Effector memory CD4-positive, alpha-beta T cell (primary cell): ENCODE measurements at regions not wholly inside any gene's neighbourhood (a gene's known extent, or its start where the extent isn't known, plus 50 kb on each side); places are given as distances from the start of the nearest gene placed in this dataset.
"Not testable (repeated sequence)": the region's sequence is repeated elsewhere in the genome, so short reads cannot be mapped to it uniquely, and the experiment has no call there.

Experiments
- DNase-seq, 3 donors: peaks; one replicate each; pipeline ENCODE4 v3.0.0-alpha.2; 2020
- H3K27ac ChIP-seq: 2 replicates; pipeline ENCODE4 v1.7.0; 2013; ENCODE audit warnings: mild to moderate bottlenecking, low read length, moderate library complexity; ENCODE audit not compliant: insufficient read depth, poor library complexity, severe bottlenecking
- H3K27me3 ChIP-seq: replicated peaks from 2 replicates; pipeline ENCODE4 v1.7.0; 2013; ENCODE audit warnings: mild to moderate bottlenecking, low read length; ENCODE audit not compliant: insufficient read depth, control insufficient read depth, poor library complexity, severe bottlenecking
- H3K36me3 ChIP-seq: 2 replicates; pipeline ENCODE4 v1.7.0; 2013; ENCODE audit warnings: mild to moderate bottlenecking, low read length, moderate library complexity; ENCODE audit not compliant: control insufficient read depth, insufficient read depth
- H3K4me1 ChIP-seq: 2 replicates; pipeline ENCODE4 v1.7.0; 2013; ENCODE audit warnings: low read length, mild to moderate bottlenecking; ENCODE audit not compliant: control insufficient read depth, insufficient read depth, poor library complexity, severe bottlenecking
- H3K4me3 ChIP-seq: 2 replicates; pipeline ENCODE4 v1.7.0; 2013; ENCODE audit warnings: low read length, low read depth, mild to moderate bottlenecking; ENCODE audit not compliant: insufficient read depth, poor library complexity, severe bottlenecking
- H3K9me3 ChIP-seq: 2 replicates; pipeline ENCODE4 v1.7.0; 2013; ENCODE audit warnings: mild to moderate bottlenecking, low read length, moderate library complexity; ENCODE audit not compliant: control insufficient read depth

GRCh38 chr5:50607456-50607855 lies 59.0 kb upstream of the PARP8 start:
- not testable (repeated sequence) for H3K27me3 ChIP-seq, H3K4me1 ChIP-seq, H3K9me3 ChIP-seq, H3K4me3 ChIP-seq, DNase-seq, H3K36me3 ChIP-seq, H3K27ac ChIP-seq

GRCh38 chr5:50607953-50608705 lies 58.3 kb upstream of the PARP8 start:
- DNase-seq, H3K4me3 ChIP-seq, H3K9me3 ChIP-seq, H3K27me3 ChIP-seq, H3K27ac ChIP-seq, H3K4me1 ChIP-seq, H3K36me3 ChIP-seq: not testable (repeated sequence)

GRCh38 chr5:50613057-50613456 lies 53.4 kb upstream of the PARP8 start:
- DNase-seq, H3K27ac ChIP-seq: not testable (repeated sequence)

More at GRCh38 chr5:50613057-50613456, 53.4 kb upstream of the PARP8 start:
- H3K27me3 ChIP-seq, H3K36me3 ChIP-seq, H3K4me3 ChIP-seq, H3K9me3 ChIP-seq, H3K4me1 ChIP-seq: not testable (repeated sequence)
